ENCODE measurements at regions not wholly inside any gene's neighbourhood (a gene's known extent, or its start where the extent isn't known, plus 50 kb on each side); places are given as distances from the start of the nearest gene placed in this dataset.

DNA sequence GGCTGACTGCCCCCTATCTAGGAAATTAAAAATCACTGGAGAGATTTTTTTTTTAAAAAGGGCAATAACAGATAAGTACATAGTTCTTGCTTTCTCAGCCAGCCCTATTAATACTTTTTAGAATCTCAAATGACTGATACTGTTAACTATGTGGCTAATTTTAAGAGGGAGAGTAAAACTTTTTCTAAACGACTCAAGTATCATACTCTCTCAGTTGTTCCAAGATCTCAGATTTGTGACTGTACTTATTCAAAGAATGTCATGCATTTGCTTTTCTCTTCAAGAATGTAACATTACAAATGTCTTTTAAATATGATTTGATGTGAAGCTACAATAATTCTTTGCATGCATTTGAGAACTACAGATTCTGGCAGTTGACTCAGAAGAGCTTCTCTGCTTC lies 55.4 kb upstream of the RAB11FIP2 start:
- DNase-seq: no peak

DNA sequence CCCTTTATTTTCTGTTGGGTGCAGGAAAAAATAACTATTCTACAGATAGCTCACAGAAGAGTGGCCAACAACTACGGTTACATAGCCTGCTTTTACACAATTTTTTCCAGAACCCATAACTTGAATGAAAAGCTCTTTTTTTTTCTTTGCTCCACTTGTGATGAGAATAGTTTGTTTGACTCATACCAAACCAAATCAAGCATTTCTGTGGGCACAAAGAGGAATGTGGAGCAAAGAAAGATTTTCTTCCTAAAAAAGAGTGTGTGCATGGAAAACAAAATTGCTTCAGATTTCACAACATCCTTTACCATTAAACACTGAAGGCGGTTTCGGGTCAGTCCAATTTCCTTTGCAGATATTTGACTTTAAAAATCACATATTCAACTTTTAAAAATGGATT lies 54.8 kb upstream of the RAB11FIP2 start:
- no peak for DNase-seq

All from GOT3 (cell line).